Right ventricle myocardium superior (tissue), 1 donor: ENCODE measurements at regions not wholly inside any gene's neighbourhood (a gene's known extent, or its start where the extent isn't known, plus 50 kb on each side); places are given as distances from the start of the nearest gene placed in this dataset.
A peak's percentile ranks its signal among the peaks of the same experiment; 100 is the strongest.
"Not testable (repeated sequence)": the region's sequence is repeated elsewhere in the genome, so short reads cannot be mapped to it uniquely, and the experiment has no call there.

Source experiments
- ATAC-seq: fragments of 200-7000 bp; cut with Tn5 transposase; one replicate; pipeline ENCODE4 v1.9.1; 2020; ENCODE audit warnings: mild to moderate bottlenecking; ENCODE audit not compliant: poor library complexity
- DNase-seq: peaks from one replicate; pipeline ENCODE4 v3.0.0-alpha.2; 2020
- intact Hi-C: fragments of 100-400 bp; cut with DNase I; formaldehyde crosslinking; loops from one replicate; pipeline ENCODE4 v1.11.2; 2022
- donor health status: DM: no; HTN: yes; CAD: no; lungs with severe emphysema.

- intact Hi-C loops, result no loop called here
- no peak for DNase-seq
- ATAC-seq, result no peak
Observed at GRCh38 chr2:75432761-75433361, 127.9 kb downstream of the EVA1A start.

DNA sequence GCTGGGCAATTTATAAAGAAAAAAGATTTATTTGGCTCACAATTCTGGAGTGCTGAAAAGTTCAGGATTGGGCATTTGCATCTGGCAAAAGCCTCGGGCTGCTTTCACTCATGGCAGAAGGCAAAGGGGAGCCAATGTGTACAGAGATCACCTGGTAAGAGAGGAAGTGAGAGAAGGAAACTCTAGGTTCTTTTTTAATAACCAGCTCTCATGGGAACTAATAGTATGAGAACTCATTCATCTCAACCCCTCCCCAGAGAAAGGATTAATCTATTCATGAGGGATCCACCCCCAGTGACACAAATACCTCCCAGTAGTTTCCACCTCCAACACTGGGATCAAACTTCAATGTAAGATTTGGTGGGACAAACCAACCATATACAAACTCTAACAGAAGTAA is 129.0 kb downstream of the EVA1A start:
- intact Hi-C loops, result no loop called here
- ATAC-seq, result no peak

DNA sequence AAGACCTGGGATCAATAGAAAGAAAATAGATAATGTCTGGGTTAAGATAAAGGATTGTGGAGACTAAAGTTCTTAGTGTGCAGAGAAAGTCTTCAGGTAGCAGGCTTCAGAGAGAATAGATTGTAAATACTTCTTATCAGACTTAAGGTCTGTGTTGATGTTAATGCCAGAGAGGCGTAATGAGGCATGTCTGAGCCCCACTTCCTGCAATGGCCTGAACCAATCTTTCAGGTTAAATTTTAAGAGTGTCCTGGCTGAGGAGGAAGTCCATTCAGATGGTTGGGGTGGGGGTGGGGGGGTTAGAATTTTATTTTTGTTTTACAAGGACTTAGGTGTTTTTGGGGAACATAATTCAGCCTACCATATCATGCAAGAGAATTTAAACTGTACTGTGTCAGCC is 129.5 kb downstream of the EVA1A start:
- intact Hi-C loops, result no loop called here
- no peak for ATAC-seq
- no peak for DNase-seq

More for the DNA sequence above, 129.0 kb downstream of the EVA1A start:
- no peak for DNase-seq

GRCh38 chr2:75430449-75430848 is 130.3 kb downstream of the EVA1A start:
- ATAC-seq, intact Hi-C loops, DNase-seq: not testable (repeated sequence)

- intact Hi-C loops, result no loop called here
- no peak for ATAC-seq
- DNase-seq, result no peak
Observed at GRCh38 chr2:75428646-75429443, 131.9 kb downstream of the EVA1A start.

DNA sequence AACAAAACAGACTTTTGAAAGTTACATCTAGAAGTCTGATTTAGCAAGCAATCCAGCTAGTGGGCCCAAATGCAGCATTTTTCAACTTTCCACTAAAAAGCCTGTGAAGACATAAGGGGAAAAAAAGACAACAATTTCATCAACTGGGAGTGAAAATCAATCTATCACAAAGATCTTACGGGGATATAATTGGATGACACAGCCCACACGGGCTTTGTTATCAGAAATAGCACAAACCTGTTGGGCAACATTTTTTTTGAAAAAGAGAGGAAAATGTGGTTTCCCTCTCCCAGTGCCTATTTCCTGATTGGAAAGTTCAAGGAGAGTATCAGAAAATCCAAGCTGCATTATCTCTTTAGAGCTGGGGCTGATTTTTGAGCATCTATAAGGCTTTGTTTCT is 132.7 kb downstream of the EVA1A start:
- intact Hi-C loops, result no loop called here
- no peak for ATAC-seq

GRCh38 chr2:75424936-75425619 is 135.7 kb downstream of the EVA1A start:
- intact Hi-C loops, result no loop called here
- DNase-seq, result no peak
- no peak for ATAC-seq

More for the DNA sequence above, 132.7 kb downstream of the EVA1A start:
- DNase-seq, result no peak

GRCh38 chr2:75421986-75422385 is 138.8 kb downstream of the EVA1A start:
- no peak for ATAC-seq
- intact Hi-C loops, result no loop called here
- DNase-seq, result no peak

DNA sequence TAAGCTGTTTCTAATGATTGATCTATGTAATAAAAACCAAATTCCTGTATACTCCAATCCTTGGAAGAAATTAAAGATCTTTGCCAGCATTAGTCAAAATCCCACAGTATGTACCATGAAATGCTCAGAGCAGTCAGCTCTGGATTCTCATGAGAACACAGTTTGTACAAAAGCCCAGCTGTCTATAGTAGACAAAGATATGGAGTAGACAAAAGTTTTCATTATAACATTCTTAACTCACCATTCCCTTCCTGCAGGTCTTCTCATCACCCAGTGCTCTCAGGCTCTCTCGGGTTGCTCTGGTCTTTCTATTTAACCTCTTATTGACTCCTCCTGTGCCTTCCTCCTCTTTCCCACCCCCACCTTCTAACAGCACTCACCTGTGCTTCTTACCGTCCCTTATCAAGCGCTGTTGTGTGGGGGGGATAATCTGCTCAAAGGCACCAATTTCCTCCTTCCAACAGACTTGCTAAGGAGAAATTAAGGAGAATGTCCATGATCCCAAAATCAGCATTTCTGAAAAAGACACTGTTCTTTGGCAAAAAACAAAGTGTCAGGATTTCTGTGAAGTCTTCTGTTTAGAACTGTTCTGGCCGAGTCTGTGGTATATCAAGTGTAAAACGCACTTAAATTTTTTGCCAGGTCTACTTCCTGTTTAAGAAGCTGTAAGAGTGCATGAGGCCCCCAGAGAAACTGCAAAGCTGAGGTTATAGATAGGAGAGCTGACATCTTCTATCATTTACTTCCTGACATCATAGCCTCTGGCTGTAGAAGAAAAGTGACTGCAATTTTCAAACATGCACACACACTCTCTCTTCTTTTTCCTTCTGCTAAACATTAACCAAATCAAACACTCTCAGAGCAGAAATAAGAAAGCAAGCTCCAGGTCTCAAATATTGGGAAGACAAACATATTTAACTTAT is 144.1 kb downstream of the EVA1A start:
- ATAC-seq, result no peak
- intact Hi-C loops, result no loop called here
- DNase-seq, result no peak

DNA sequence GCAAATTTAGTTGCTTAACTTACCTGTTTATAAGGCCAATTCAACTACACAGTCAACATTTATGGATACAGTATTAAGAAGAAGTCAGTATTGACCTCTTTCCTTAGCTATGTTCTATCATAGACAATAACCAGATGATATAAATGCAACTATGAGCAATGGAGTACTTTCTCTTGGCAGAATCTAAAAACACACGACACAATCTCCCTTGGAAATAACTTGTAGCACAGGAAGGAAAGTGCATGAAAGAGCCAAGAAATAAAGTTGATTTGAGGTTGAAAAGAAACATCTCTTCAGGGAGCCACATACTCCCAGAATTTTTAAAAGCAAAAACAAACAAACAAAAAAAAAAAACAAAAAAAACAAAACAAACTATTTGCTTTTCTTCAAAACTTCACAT is 145.0 kb downstream of the EVA1A start:
- intact Hi-C loops, result no loop called here
- DNase-seq (no peak), ATAC-seq (no peak)

- intact Hi-C loops, result no loop called here
- ATAC-seq (no peak), DNase-seq (no peak)
Observed at GRCh38 chr2:75415111-75415626, 145.6 kb downstream of the EVA1A start.

DNA sequence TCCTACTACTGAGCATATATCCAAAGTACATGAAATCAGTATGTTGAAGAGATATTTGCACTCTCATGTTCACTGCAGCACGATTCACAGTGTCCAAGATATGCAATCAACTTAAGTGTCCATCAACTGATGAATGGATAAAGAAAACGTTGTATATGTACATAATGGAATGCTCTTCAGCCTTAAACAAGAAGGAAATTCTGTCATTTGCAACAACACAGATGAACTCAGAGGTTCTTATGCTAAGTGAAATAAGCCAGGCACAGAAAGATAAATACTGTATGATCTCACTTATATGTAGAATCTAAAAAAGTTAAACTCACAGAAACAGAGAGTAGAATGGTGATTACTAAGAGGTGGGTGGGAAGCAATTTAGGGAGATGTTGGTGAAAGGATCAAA is 149.2 kb downstream of the EVA1A start:
- DNase-seq (no peak), ATAC-seq (no peak)
- intact Hi-C loops, result no loop called here

DNA sequence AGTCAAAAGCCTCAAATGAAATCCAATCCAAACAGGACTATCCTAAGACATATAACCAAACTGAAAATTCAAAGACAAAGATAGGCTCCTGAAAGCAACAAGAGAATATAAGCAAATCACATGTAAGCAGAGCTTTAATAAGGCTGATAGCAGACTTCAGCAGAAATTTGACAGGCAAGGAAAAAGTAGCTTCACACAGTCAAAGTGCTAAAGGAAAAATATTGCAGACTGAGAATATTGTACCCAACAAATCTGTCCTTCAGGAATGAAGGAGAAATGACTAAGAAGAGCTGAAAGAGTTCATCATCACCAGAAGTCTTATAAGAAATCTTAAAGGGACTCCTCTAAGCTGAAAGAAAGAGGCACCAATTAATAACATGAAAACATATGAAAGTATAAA is 150.0 kb downstream of the EVA1A start:
- intact Hi-C loops, result no loop called here
- no peak for DNase-seq
- no peak for ATAC-seq

DNA sequence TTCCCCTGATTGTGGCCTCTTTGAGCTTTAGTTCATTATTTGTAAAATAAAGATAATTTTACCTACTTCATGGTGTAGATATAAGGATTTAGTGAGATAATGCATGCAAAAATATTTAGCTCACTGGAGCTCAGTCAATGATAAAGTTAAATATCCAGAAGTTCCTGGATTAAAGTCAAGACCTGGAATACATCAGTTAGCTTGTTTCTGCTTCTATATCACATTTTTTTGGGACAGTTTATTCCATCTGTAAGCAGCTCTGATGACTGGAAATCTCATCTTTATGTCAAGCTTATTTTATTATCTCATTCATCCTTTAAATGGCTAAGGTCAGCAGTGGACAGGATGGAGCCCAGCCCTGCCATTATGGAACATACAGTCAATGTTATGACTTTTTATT is 152.0 kb downstream of the EVA1A start:
- DNase-seq (no peak), ATAC-seq (no peak)
- intact Hi-C loops, result loop anchor here (10.0 kb wide), 2 partner anchors 344 to 714 kb away; no protein-coding TSS in a partner anchor

GRCh38 chr2:75407038-75407530 is 153.7 kb downstream of the EVA1A start:
- ATAC-seq (no peak), DNase-seq (no peak)
- intact Hi-C loops, result loop anchor here (10.0 kb wide), 2 partner anchors 342 to 712 kb away; no protein-coding TSS in a partner anchor

DNA sequence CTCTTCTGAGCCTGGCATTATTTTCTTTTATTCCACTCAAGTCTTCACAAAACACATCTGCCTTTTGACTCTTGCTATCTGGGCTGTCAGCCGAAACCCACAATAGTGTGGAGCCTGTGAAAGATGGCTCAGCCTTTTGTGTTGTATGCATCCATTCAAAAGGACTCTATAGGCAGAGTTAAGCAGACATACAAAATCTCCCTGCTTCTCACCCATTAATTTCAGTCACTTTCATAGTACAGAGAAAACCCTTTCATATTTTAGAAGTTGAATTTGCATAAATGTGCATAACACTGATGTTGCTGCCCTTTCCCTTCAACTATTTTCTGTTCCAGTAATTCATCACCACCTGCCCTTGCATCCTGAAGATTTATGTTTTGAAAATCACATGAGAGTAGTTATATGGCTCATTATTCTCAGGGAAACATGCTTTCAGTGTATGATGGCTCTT is 154.6 kb downstream of the EVA1A start:
- no peak for ATAC-seq
- intact Hi-C loops, result loop anchor here (10.0 kb wide), 2 partner anchors 341 to 711 kb away; no protein-coding TSS in a partner anchor
- no peak for DNase-seq

DNA sequence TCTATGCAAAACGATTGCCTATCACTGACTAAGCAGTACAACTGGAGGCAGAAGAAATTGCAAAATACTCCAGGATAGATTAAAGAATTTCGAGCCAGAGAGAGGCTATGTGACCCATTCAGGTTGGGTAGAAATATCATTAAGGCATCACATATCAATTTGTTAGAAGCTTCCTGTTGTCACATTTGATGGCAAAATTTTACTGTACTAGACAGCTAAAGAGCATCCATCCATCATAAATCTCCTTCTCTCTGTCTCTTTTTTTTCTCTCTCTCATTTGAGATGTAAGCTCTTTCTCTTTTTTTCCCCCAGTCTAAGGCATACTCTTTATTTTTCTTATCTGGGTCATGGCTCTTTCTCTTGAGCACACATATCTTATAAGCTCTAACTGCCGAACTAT is 155.7 kb downstream of the EVA1A start:
- intact Hi-C loops, result loop anchor here (5.0 to 10.0 kb wide), 3 partner anchors 340 to 710 kb away; no protein-coding TSS in a partner anchor
- ATAC-seq, result no peak

GRCh38 chr2:75403991-75404428 is 156.7 kb downstream of the EVA1A start:
- DNase-seq, result no peak
- peak; percentile 64 for ATAC-seq
- intact Hi-C loops, result loop anchor here (5.0 to 10.0 kb wide), 3 partner anchors 339 to 709 kb away; no protein-coding TSS in a partner anchor

More for the DNA sequence above, 155.7 kb downstream of the EVA1A start:
- DNase-seq, result no peak
